H9 (cell line): ENCODE measurements at regions not wholly inside any gene's neighbourhood (a gene's known extent, or its start where the extent isn't known, plus 50 kb on each side); places are given as distances from the start of the nearest gene placed in this dataset.

Experiments
- DNase-seq: peaks from one replicate; pipeline ENCODE4 v3.0.0-alpha.2; 2017
- H2AFZ ChIP-seq: one replicate; pipeline ENCODE4 v1.6.1; 2013; ENCODE audit warnings: mild to moderate bottlenecking, low read length, control low read depth, moderate library complexity
- H2AK5ac ChIP-seq: 2 replicates; pipeline ENCODE4 v1.6.1; 2013; ENCODE audit warnings: low read length, control low read depth, mixed read lengths; ENCODE audit not compliant: insufficient read length
- H2BK120ac ChIP-seq: one replicate; pipeline ENCODE4 v1.6.1; 2013; ENCODE audit warnings: low read depth, mild to moderate bottlenecking, low read length, control low read depth, inconsistent platforms; ENCODE audit not compliant: poor library complexity, severe bottlenecking
- H2BK12ac ChIP-seq: 2 replicates; pipeline ENCODE4 v1.6.1; 2013; ENCODE audit warnings: low read length, control low read depth, mixed read lengths, low read depth; ENCODE audit not compliant: insufficient read length
- H2BK15ac ChIP-seq: 2 replicates; pipeline ENCODE4 v1.6.1; 2013; ENCODE audit warnings: low read depth, low read length, control low read depth
- H2BK20ac ChIP-seq: one replicate; pipeline ENCODE4 v1.6.1; 2013; ENCODE audit warnings: low read depth, mild to moderate bottlenecking, low read length, control low read depth, inconsistent platforms; ENCODE audit not compliant: poor library complexity, severe bottlenecking
- H2BK5ac ChIP-seq: 2 replicates; pipeline ENCODE4 v1.6.1; 2013; ENCODE audit warnings: low read length, control low read depth, mixed read lengths; ENCODE audit not compliant: insufficient read length
- H3K14ac ChIP-seq: 2 replicates; pipeline ENCODE4 v1.6.1; 2013; ENCODE audit warnings: low read length, control low read depth; ENCODE audit not compliant: insufficient read depth
- H3K18ac ChIP-seq: 2 replicates; pipeline ENCODE4 v1.6.1; 2013; ENCODE audit warnings: low read depth, mild to moderate bottlenecking, mixed read lengths, low read length, control low read depth; ENCODE audit not compliant: insufficient read length
- H3K23ac ChIP-seq: 2 replicates; pipeline ENCODE4 v1.6.1; 2013; ENCODE audit warnings: low read length, control low read depth, mixed read lengths, low read depth; ENCODE audit not compliant: insufficient read length
- H3K23me2 ChIP-seq: 2 replicates; pipeline ENCODE4 v1.6.1; 2013; ENCODE audit warnings: low read depth, mild to moderate bottlenecking, mixed read lengths, low read length, control low read depth; ENCODE audit not compliant: insufficient read length, poor library complexity, severe bottlenecking
- H3K27ac ChIP-seq: 2 replicates; pipeline ENCODE4 v1.5.1; 2013; ENCODE audit warnings: low read length, control low read depth, mixed read lengths, low read depth; ENCODE audit not compliant: insufficient read length
- H3K27me3 ChIP-seq: 2 replicates; pipeline ENCODE4 v1.6.1; 2013; ENCODE audit warnings: low read length, control low read depth, inconsistent platforms; ENCODE audit not compliant: insufficient read depth
- H3K4ac ChIP-seq: 2 replicates; pipeline ENCODE4 v1.6.1; 2013; ENCODE audit warnings: low read depth, mild to moderate bottlenecking, control low read depth, inconsistent platforms, low read length, moderate library complexity
- H3K4me1 ChIP-seq: 2 replicates; pipeline ENCODE4 v1.6.1; 2013; ENCODE audit warnings: low read length, control low read depth, inconsistent platforms; ENCODE audit not compliant: insufficient read depth
- H3K4me2 ChIP-seq: 2 replicates; pipeline ENCODE4 v1.6.1; 2013; ENCODE audit warnings: low read length, control low read depth, mixed read lengths; ENCODE audit not compliant: insufficient read length, insufficient read depth
- H3K56ac ChIP-seq: 2 replicates; pipeline ENCODE4 v1.6.1; 2013; ENCODE audit warnings: low read depth, mild to moderate bottlenecking, mixed read lengths, low read length, control low read depth; ENCODE audit not compliant: insufficient read length
- H3K79me1 ChIP-seq: 2 replicates; pipeline ENCODE4 v1.6.1; 2013; ENCODE audit warnings: low read depth, mild to moderate bottlenecking, moderate library complexity, low read length, control low read depth, inconsistent platforms; ENCODE audit not compliant: insufficient read depth, poor library complexity, severe bottlenecking
- H3K79me2 ChIP-seq: 2 replicates; pipeline ENCODE4 v1.6.1; 2013; ENCODE audit warnings: low read length, control low read depth, inconsistent platforms; ENCODE audit not compliant: insufficient read depth
- H3K9ac ChIP-seq: 2 replicates; pipeline ENCODE4 v1.6.1; 2013; ENCODE audit warnings: low read length, control low read depth, mixed read lengths; ENCODE audit not compliant: insufficient read length; ENCODE audit errors: extremely low read depth
- H3K9me3 ChIP-seq: one replicate; pipeline ENCODE4 v1.6.1; 2013; ENCODE audit warnings: low read depth, low read length, inconsistent platforms; ENCODE audit not compliant: control insufficient read depth
- H3T11ph ChIP-seq: one replicate; pipeline ENCODE4 v1.6.1; 2013; ENCODE audit warnings: mild to moderate bottlenecking, low read length, control low read depth, inconsistent platforms
- H4K20me1 ChIP-seq: one replicate; pipeline ENCODE4 v1.6.1; 2013; ENCODE audit not compliant: control insufficient read depth, insufficient read length, insufficient read depth
- H4K5ac ChIP-seq: 2 replicates; pipeline ENCODE4 v1.6.1; 2013; ENCODE audit warnings: low read depth, mild to moderate bottlenecking, mixed read lengths, low read length, control low read depth; ENCODE audit not compliant: insufficient read length
- H4K8ac ChIP-seq: replicated peaks from 2 replicates; pipeline ENCODE4 v1.6.1; 2013; ENCODE audit warnings: low read length, control low read depth, mixed read lengths, low read depth; ENCODE audit not compliant: insufficient read length
- H4K91ac ChIP-seq: 2 replicates; pipeline ENCODE4 v1.6.1; 2013; ENCODE audit warnings: low read depth, mild to moderate bottlenecking, moderate library complexity, mixed read lengths, low read length, control low read depth; ENCODE audit not compliant: insufficient read length
- H3K27ac Mint-ChIP-seq, 3 experiments: 2 replicates in 2 of 3; 3 replicates in 1 of 3; pipeline ENCODE4 v1.8.0; 2020 to 2021; ENCODE audit warnings: mixed read lengths in 3 of 3, mild to moderate bottlenecking in 1 of 3, moderate library complexity in 1 of 3
- H3K27me3 Mint-ChIP-seq: 2 replicates; pipeline ENCODE4 v1.8.0; 2021; ENCODE audit warnings: low read depth, mild to moderate bottlenecking, moderate library complexity, mixed read lengths
- H3K36me3 Mint-ChIP-seq, 3 experiments: 2 replicates in 2 of 3; 3 replicates in 1 of 3; pipeline ENCODE4 v1.8.0; 2020 to 2021; ENCODE audit warnings: low read depth in 3 of 3, mixed read lengths in 3 of 3; ENCODE audit not compliant: insufficient read depth in 1 of 3
- H3K4me1 Mint-ChIP-seq, 2 experiments: 2 replicates each; pipeline ENCODE4 v1.8.0; 2020; ENCODE audit warnings: mixed read lengths in 2 of 2
- H3K4me3 Mint-ChIP-seq, 2 experiments: 2 replicates in 1 of 2; 3 replicates in 1 of 2; pipeline ENCODE4 v1.8.0; 2020 to 2021; ENCODE audit warnings: mild to moderate bottlenecking in 2 of 2, mixed read lengths in 2 of 2, moderate library complexity in 1 of 2
- H3K9me3 Mint-ChIP-seq, 2 experiments: 2 replicates in 1 of 2; 3 replicates in 1 of 2; pipeline ENCODE4 v1.8.0; 2020; ENCODE audit warnings: mild to moderate bottlenecking in 2 of 2, mixed read lengths in 2 of 2, moderate library complexity in 1 of 2
- CTCF ChIP-seq: fragments of 200-600 bp; sonication (generic); conservative IDR thresholded peaks from 3 replicates; pipeline ENCODE4 v1.8.0; 2021; ENCODE audit warnings: antibody characterized with exemption, mild to moderate bottlenecking
- WGBS: extraction: QIAGEN DNeasy Blood & Tissue Kit; methylation state at CpG from one replicate; pipeline ENCODE4 v1.1.7; 2013; ENCODE audit warnings: missing lambda C conversion rate, low lambda C conversion rate, mixed read lengths; ENCODE audit not compliant: insufficient read length; ENCODE audit errors: extremely low coverage; 5-methylcytosine and 5-hydroxymethylcytosine counted together

DNA sequence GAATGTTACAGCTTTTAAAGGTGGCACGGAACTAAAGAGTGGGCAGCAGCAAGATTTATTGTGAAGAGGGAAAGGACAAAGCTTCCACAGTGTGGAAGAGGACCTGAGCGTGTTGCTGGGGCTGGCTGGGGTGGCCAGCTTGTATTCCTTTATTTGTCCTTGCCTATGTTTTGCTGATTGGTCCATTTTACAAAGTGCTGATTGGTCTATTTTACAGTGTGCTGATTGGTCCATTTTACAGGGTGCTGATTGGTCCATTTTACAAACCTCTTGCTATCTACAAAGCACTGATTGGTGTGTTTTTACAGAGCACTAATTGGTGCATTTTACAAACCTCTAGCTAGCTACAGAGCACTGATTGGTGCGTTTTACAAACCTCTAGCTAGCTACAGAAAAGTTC is 109.7 kb upstream of the DDX18 start:
- Histone ChIP-seq H3K23ac (no peak overlapping the region), H2BK120ac (no peak overlapping the region), H3K9ac (no peak overlapping the region), H4K8ac (no peak overlapping the region), H4K91ac (no peak overlapping the region), H3K79me1 (no peaks in the 10 kb centered on the region), H2AK5ac (no peak overlapping the region), H2BK5ac (no peak overlapping the region), H3K9me3 (no peaks in the 10 kb centered on the region), H2BK12ac (no peak overlapping the region), H3K4me1 (no peaks in the 10 kb centered on the region), H3K79me2 (no peaks in the 10 kb centered on the region), H4K5ac (no peak overlapping the region), H3K4me2 (no peak overlapping the region), H2BK15ac (no peak overlapping the region), H4K20me1 (no peaks in the 10 kb centered on the region), H3K4ac (no peak overlapping the region), H3K27ac (no peak overlapping the region), H2AFZ (no peak overlapping the region), H3K18ac (no peak overlapping the region), H3K23me2 (no peaks in the 10 kb centered on the region), H3K56ac (no peak overlapping the region), H3K14ac (no peak overlapping the region), H3T11ph (no peak overlapping the region), H3K27me3 (no peaks in the 10 kb centered on the region), H2BK20ac (no peak overlapping the region)
- H3K9me3 Mint-ChIP-seq = no peaks in the 10 kb centered on the region; a peak in 1 of 5 replicates
- WGBS = no CpG with 5 or more reads among the region's 3 CpGs
- no peak overlapping the region for H3K27ac Mint-ChIP-seq
- DNase-seq = no peak
- peaks cover 0 to 4% of the 10 kb centered on the region in 2 experiments; a peak in 1 of 4 replicates for H3K4me1 Mint-ChIP-seq
- H3K36me3 Mint-ChIP-seq = no peaks in the 10 kb centered on the region
- H3K4me3 Mint-ChIP-seq = no peak overlapping the region
- no peak for TF ChIP-seq CTCF
- H3K27me3 Mint-ChIP-seq = no peaks in the 10 kb centered on the region; the same call in 1 of the 2 replicates
